H9 (cell line): ENCODE measurements at regions not wholly inside any gene's neighbourhood (a gene's known extent, or its start where the extent isn't known, plus 50 kb on each side); places are given as distances from the start of the nearest gene placed in this dataset.

Source experiments
- DNase-seq: peaks from one replicate; pipeline ENCODE4 v3.0.0-alpha.2; 2017
- H2AFZ ChIP-seq: one replicate; pipeline ENCODE4 v1.6.1; 2013; ENCODE audit warnings: mild to moderate bottlenecking, low read length, control low read depth, moderate library complexity
- H2AK5ac ChIP-seq: 2 replicates; pipeline ENCODE4 v1.6.1; 2013; ENCODE audit warnings: low read length, control low read depth, mixed read lengths; ENCODE audit not compliant: insufficient read length
- H2BK120ac ChIP-seq: one replicate; pipeline ENCODE4 v1.6.1; 2013; ENCODE audit warnings: low read depth, mild to moderate bottlenecking, low read length, control low read depth, inconsistent platforms; ENCODE audit not compliant: poor library complexity, severe bottlenecking
- H2BK12ac ChIP-seq: 2 replicates; pipeline ENCODE4 v1.6.1; 2013; ENCODE audit warnings: low read length, control low read depth, mixed read lengths, low read depth; ENCODE audit not compliant: insufficient read length
- H2BK15ac ChIP-seq: 2 replicates; pipeline ENCODE4 v1.6.1; 2013; ENCODE audit warnings: low read depth, low read length, control low read depth
- H2BK20ac ChIP-seq: one replicate; pipeline ENCODE4 v1.6.1; 2013; ENCODE audit warnings: low read depth, mild to moderate bottlenecking, low read length, control low read depth, inconsistent platforms; ENCODE audit not compliant: poor library complexity, severe bottlenecking
- H2BK5ac ChIP-seq: 2 replicates; pipeline ENCODE4 v1.6.1; 2013; ENCODE audit warnings: low read length, control low read depth, mixed read lengths; ENCODE audit not compliant: insufficient read length
- H3K14ac ChIP-seq: 2 replicates; pipeline ENCODE4 v1.6.1; 2013; ENCODE audit warnings: low read length, control low read depth; ENCODE audit not compliant: insufficient read depth
- H3K18ac ChIP-seq: 2 replicates; pipeline ENCODE4 v1.6.1; 2013; ENCODE audit warnings: low read depth, mild to moderate bottlenecking, mixed read lengths, low read length, control low read depth; ENCODE audit not compliant: insufficient read length
- H3K23ac ChIP-seq: 2 replicates; pipeline ENCODE4 v1.6.1; 2013; ENCODE audit warnings: low read length, control low read depth, mixed read lengths, low read depth; ENCODE audit not compliant: insufficient read length
- H3K23me2 ChIP-seq: 2 replicates; pipeline ENCODE4 v1.6.1; 2013; ENCODE audit warnings: low read depth, mild to moderate bottlenecking, mixed read lengths, low read length, control low read depth; ENCODE audit not compliant: insufficient read length, poor library complexity, severe bottlenecking
- H3K27ac ChIP-seq: 2 replicates; pipeline ENCODE4 v1.5.1; 2013; ENCODE audit warnings: low read length, control low read depth, mixed read lengths, low read depth; ENCODE audit not compliant: insufficient read length
- H3K27me3 ChIP-seq: 2 replicates; pipeline ENCODE4 v1.6.1; 2013; ENCODE audit warnings: low read length, control low read depth, inconsistent platforms; ENCODE audit not compliant: insufficient read depth
- H3K4ac ChIP-seq: 2 replicates; pipeline ENCODE4 v1.6.1; 2013; ENCODE audit warnings: low read depth, mild to moderate bottlenecking, control low read depth, inconsistent platforms, low read length, moderate library complexity
- H3K4me1 ChIP-seq: 2 replicates; pipeline ENCODE4 v1.6.1; 2013; ENCODE audit warnings: low read length, control low read depth, inconsistent platforms; ENCODE audit not compliant: insufficient read depth
- H3K4me2 ChIP-seq: 2 replicates; pipeline ENCODE4 v1.6.1; 2013; ENCODE audit warnings: low read length, control low read depth, mixed read lengths; ENCODE audit not compliant: insufficient read length, insufficient read depth
- H3K56ac ChIP-seq: 2 replicates; pipeline ENCODE4 v1.6.1; 2013; ENCODE audit warnings: low read depth, mild to moderate bottlenecking, mixed read lengths, low read length, control low read depth; ENCODE audit not compliant: insufficient read length
- H3K79me1 ChIP-seq: 2 replicates; pipeline ENCODE4 v1.6.1; 2013; ENCODE audit warnings: low read depth, mild to moderate bottlenecking, moderate library complexity, low read length, control low read depth, inconsistent platforms; ENCODE audit not compliant: insufficient read depth, poor library complexity, severe bottlenecking
- H3K79me2 ChIP-seq: 2 replicates; pipeline ENCODE4 v1.6.1; 2013; ENCODE audit warnings: low read length, control low read depth, inconsistent platforms; ENCODE audit not compliant: insufficient read depth
- H3K9ac ChIP-seq: 2 replicates; pipeline ENCODE4 v1.6.1; 2013; ENCODE audit warnings: low read length, control low read depth, mixed read lengths; ENCODE audit not compliant: insufficient read length; ENCODE audit errors: extremely low read depth
- H3K9me3 ChIP-seq: one replicate; pipeline ENCODE4 v1.6.1; 2013; ENCODE audit warnings: low read depth, low read length, inconsistent platforms; ENCODE audit not compliant: control insufficient read depth
- H3T11ph ChIP-seq: one replicate; pipeline ENCODE4 v1.6.1; 2013; ENCODE audit warnings: mild to moderate bottlenecking, low read length, control low read depth, inconsistent platforms
- H4K20me1 ChIP-seq: one replicate; pipeline ENCODE4 v1.6.1; 2013; ENCODE audit not compliant: control insufficient read depth, insufficient read length, insufficient read depth
- H4K5ac ChIP-seq: 2 replicates; pipeline ENCODE4 v1.6.1; 2013; ENCODE audit warnings: low read depth, mild to moderate bottlenecking, mixed read lengths, low read length, control low read depth; ENCODE audit not compliant: insufficient read length
- H4K8ac ChIP-seq: replicated peaks from 2 replicates; pipeline ENCODE4 v1.6.1; 2013; ENCODE audit warnings: low read length, control low read depth, mixed read lengths, low read depth; ENCODE audit not compliant: insufficient read length
- H4K91ac ChIP-seq: 2 replicates; pipeline ENCODE4 v1.6.1; 2013; ENCODE audit warnings: low read depth, mild to moderate bottlenecking, moderate library complexity, mixed read lengths, low read length, control low read depth; ENCODE audit not compliant: insufficient read length
- H3K27ac Mint-ChIP-seq, 3 experiments: 2 replicates in 2 of 3; 3 replicates in 1 of 3; pipeline ENCODE4 v1.8.0; 2020 to 2021; ENCODE audit warnings: mixed read lengths in 3 of 3, mild to moderate bottlenecking in 1 of 3, moderate library complexity in 1 of 3
- H3K27me3 Mint-ChIP-seq: 2 replicates; pipeline ENCODE4 v1.8.0; 2021; ENCODE audit warnings: low read depth, mild to moderate bottlenecking, moderate library complexity, mixed read lengths
- H3K36me3 Mint-ChIP-seq, 3 experiments: 2 replicates in 2 of 3; 3 replicates in 1 of 3; pipeline ENCODE4 v1.8.0; 2020 to 2021; ENCODE audit warnings: low read depth in 3 of 3, mixed read lengths in 3 of 3; ENCODE audit not compliant: insufficient read depth in 1 of 3
- H3K4me1 Mint-ChIP-seq, 2 experiments: 2 replicates each; pipeline ENCODE4 v1.8.0; 2020; ENCODE audit warnings: mixed read lengths in 2 of 2
- H3K4me3 Mint-ChIP-seq, 2 experiments: 2 replicates in 1 of 2; 3 replicates in 1 of 2; pipeline ENCODE4 v1.8.0; 2020 to 2021; ENCODE audit warnings: mild to moderate bottlenecking in 2 of 2, mixed read lengths in 2 of 2, moderate library complexity in 1 of 2
- H3K9me3 Mint-ChIP-seq, 2 experiments: 2 replicates in 1 of 2; 3 replicates in 1 of 2; pipeline ENCODE4 v1.8.0; 2020; ENCODE audit warnings: mild to moderate bottlenecking in 2 of 2, mixed read lengths in 2 of 2, moderate library complexity in 1 of 2
- WGBS: extraction: QIAGEN DNeasy Blood & Tissue Kit; methylation state at CpG from one replicate; pipeline ENCODE4 v1.1.7; 2013; ENCODE audit warnings: missing lambda C conversion rate, low lambda C conversion rate, mixed read lengths; ENCODE audit not compliant: insufficient read length; ENCODE audit errors: extremely low coverage; 5-methylcytosine and 5-hydroxymethylcytosine counted together
- TF ChIP-seq, protein P1 (sequence below): fragments of 200-600 bp; sonication (generic); conservative IDR thresholded peaks from 3 replicates; pipeline ENCODE4 v1.8.0; 2021; ENCODE audit warnings: antibody characterized with exemption, mild to moderate bottlenecking

DNA sequence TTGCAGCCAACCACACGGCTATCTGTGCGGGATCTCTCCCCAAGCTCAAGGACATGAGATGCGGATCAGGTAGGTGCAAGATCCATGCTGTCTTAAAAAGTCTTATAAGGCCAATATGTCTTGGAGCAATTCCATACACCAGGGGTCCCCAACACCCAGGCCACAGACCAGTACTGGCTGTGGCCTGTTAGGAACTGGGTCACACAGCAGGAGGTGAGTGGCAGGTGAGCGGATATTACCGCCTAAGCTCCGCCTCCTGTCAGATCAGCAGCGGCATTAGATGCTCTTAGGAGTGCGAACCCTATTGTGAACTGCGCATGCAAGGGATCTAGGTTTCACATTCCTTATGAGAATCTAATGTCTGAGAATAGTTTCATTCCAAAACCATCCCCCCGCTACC is 68.8 kb upstream of the ZNF599 start:
- H2BK5ac ChIP-seq: no peak overlapping the region
- peaks cover 5% of the 10 kb centered on the region for H3K23me2 ChIP-seq
- WGBS: no CpG with 5 or more reads among the region's 10 CpGs
- no peak overlapping the region for H3K4ac ChIP-seq
- no peak overlapping the region for H2BK15ac ChIP-seq
- DNase-seq: peak; percentile 49
- no peak overlapping the region for H3K4me2 ChIP-seq
- no peak overlapping the region for H4K5ac ChIP-seq
- H3K14ac ChIP-seq: no peak overlapping the region
- no peaks in the 10 kb centered on the region for H3K79me2 ChIP-seq
- H2AK5ac ChIP-seq: no peak overlapping the region
- H2BK20ac ChIP-seq: no peak overlapping the region
- peaks cover 34% of the 10 kb centered on the region for H3K27me3 Mint-ChIP-seq
- H3K9ac ChIP-seq: no peak overlapping the region
- H2BK12ac ChIP-seq: no peak overlapping the region
- H3K4me1 Mint-ChIP-seq: peaks cover 20 to 23% of the 10 kb centered on the region in 2 experiments
- no peak overlapping the region for H4K91ac ChIP-seq
- H4K20me1 ChIP-seq: no peaks in the 10 kb centered on the region
- no peak overlapping the region for H3K4me3 Mint-ChIP-seq
- H3K18ac ChIP-seq: no peak overlapping the region
- H3K56ac ChIP-seq: no peak overlapping the region
- TF ChIP-seq, protein P1, sequence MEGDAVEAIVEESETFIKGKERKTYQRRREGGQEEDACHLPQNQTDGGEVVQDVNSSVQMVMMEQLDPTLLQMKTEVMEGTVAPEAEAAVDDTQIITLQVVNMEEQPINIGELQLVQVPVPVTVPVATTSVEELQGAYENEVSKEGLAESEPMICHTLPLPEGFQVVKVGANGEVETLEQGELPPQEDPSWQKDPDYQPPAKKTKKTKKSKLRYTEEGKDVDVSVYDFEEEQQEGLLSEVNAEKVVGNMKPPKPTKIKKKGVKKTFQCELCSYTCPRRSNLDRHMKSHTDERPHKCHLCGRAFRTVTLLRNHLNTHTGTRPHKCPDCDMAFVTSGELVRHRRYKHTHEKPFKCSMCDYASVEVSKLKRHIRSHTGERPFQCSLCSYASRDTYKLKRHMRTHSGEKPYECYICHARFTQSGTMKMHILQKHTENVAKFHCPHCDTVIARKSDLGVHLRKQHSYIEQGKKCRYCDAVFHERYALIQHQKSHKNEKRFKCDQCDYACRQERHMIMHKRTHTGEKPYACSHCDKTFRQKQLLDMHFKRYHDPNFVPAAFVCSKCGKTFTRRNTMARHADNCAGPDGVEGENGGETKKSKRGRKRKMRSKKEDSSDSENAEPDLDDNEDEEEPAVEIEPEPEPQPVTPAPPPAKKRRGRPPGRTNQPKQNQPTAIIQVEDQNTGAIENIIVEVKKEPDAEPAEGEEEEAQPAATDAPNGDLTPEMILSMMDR: peak; percentile 25; the same call in 1 of the 3 replicates
- no peak overlapping the region for H3K27ac ChIP-seq
- no peaks in the 10 kb centered on the region for H3K27me3 ChIP-seq
- H2BK120ac ChIP-seq: no peak overlapping the region
- no peak overlapping the region for H4K8ac ChIP-seq
- no peaks in the 10 kb centered on the region for H3K36me3 Mint-ChIP-seq
- no peak overlapping the region for H2AFZ ChIP-seq
- H3K4me1 ChIP-seq: 0 out of 2 replicates have a peak, but pooled peaks cover 2% of the 10 kb centered on the region
- H3K23ac ChIP-seq: no peak overlapping the region
- no peaks in the 10 kb centered on the region for H3K9me3 ChIP-seq
- no peak overlapping the region for H3K27ac Mint-ChIP-seq
- no peaks in the 10 kb centered on the region for H3K79me1 ChIP-seq
- no peaks in the 10 kb centered on the region for H3K9me3 Mint-ChIP-seq
- H3T11ph ChIP-seq: no peak overlapping the region
